ENCODE measurements at regions not wholly inside any gene's neighbourhood (a gene's known extent, or its start where the extent isn't known, plus 50 kb on each side); places are given as distances from the start of the nearest gene placed in this dataset.

DNA sequence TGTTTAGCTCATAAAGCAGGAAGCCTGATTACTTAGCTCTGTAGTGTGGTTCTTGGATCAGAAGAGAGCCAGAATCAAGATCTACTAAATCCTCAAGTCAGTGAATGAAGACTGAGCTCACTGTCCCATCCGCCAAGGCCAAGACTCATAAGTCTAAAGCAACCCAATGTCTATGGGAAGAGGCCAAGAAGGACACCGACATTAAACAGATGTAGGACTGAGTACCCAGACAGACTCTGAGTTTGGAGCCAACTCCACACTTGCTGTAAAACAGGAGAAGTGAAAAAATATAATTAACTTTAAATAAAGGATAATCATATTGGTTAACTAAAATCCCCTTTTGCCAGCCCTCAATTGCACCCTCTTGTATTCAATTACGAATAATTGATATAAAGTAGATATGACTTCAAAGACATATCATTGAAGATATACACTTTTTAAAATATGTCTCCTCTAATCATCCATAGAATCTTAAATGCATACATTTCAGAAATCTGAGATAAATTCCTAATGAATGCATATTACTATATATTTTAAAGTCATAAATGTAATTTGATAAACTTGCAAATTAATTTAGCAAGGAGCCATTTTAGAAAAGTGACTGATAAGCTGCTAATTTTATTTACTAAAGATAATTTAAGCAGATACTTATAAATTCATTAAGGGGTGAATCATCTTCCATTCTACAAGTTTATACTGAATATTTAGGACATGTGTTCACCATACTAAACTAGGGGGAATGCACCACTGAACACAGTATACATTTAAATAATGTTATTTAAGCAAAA, 617.0 kb upstream of the ARID1B start:
- no peak overlapping the region for H3K4me3 ChIP-seq (ENCODE audit: low read depth, low read length)
- TF ChIP-seq, protein P1, sequence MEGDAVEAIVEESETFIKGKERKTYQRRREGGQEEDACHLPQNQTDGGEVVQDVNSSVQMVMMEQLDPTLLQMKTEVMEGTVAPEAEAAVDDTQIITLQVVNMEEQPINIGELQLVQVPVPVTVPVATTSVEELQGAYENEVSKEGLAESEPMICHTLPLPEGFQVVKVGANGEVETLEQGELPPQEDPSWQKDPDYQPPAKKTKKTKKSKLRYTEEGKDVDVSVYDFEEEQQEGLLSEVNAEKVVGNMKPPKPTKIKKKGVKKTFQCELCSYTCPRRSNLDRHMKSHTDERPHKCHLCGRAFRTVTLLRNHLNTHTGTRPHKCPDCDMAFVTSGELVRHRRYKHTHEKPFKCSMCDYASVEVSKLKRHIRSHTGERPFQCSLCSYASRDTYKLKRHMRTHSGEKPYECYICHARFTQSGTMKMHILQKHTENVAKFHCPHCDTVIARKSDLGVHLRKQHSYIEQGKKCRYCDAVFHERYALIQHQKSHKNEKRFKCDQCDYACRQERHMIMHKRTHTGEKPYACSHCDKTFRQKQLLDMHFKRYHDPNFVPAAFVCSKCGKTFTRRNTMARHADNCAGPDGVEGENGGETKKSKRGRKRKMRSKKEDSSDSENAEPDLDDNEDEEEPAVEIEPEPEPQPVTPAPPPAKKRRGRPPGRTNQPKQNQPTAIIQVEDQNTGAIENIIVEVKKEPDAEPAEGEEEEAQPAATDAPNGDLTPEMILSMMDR (IDR thresholded peaks at IDR 0.05; ENCODE audit: borderline replicate concordance, insufficient read depth, low read depth, low read length), result no peak

DNA sequence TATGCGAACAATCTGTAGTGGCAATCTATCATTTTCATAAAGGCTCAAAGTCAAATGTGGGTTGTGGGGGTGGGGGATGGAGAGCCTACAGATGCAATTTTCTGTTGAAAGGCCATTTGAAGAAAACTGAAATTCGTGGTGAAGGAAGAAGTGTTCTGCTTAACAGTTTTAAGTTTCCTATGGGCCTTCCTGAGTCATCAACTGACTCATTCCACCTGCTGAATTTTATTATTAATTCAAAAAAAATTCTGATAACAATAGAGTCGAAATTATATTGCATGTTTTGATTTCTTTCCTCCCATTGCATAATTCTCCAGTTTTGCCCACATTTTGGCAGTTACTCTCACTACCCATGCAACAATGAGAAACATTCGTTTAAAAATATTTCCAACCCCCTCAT, 622.3 kb upstream of the ARID1B start:
- H3K4me3 ChIP-seq (ENCODE audit: low read depth, low read length), result no peak overlapping the region

DNA sequence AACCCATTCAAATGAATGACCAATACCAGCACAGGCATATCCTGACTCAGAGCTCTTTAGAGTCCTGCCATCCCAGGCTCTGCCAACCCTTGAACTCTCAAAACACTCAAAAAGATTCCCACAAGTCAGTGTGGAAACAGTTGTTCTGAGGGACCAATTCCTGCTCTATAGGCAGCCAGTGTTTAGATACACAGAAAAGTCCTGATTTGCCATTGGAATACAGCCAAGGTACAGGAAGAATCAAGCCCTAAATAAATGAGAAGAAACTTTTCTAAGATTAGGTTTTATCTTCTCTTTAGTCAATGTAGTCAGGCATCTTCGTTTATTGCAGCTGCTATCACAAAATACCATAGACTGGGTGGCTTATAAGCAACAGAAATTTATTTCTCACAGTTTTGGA, 626.8 kb upstream of the ARID1B start:
- no peak overlapping the region for H3K4me3 ChIP-seq (ENCODE audit: low read depth, low read length)
- TF ChIP-seq, protein P1 (IDR thresholded peaks at IDR 0.05; ENCODE audit: borderline replicate concordance, insufficient read depth, low read depth, low read length), result no peak

More for the DNA sequence above, 622.3 kb upstream of the ARID1B start:
- TF ChIP-seq, protein P1 (IDR thresholded peaks at IDR 0.05; ENCODE audit: borderline replicate concordance, insufficient read depth, low read depth, low read length), result no peak

DNA sequence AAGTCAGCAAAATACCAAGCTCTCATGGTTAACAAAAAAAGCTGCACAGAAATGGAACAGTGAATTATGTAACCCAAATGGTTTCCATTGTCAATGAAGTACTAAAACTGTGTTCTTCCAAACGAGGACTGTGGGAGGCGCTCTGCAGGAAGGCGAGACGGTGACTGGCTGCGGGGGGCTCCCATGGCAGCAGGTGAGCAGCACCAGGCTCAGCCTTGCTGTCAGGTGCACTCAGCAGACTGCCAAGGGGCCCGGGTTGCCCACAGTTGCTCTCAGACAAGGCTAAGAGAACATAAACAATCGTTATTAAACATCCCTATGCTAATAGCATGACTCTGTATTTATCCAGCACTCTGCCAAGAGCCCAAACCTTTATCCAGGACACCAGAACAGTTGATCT, 630.3 kb upstream of the ARID1B start:
- no peak overlapping the region for H3K4me3 ChIP-seq (ENCODE audit: low read depth, low read length)
- TF ChIP-seq, protein P1 (IDR thresholded peaks at IDR 0.05; ENCODE audit: borderline replicate concordance, insufficient read depth, low read depth, low read length), result no peak

DNA sequence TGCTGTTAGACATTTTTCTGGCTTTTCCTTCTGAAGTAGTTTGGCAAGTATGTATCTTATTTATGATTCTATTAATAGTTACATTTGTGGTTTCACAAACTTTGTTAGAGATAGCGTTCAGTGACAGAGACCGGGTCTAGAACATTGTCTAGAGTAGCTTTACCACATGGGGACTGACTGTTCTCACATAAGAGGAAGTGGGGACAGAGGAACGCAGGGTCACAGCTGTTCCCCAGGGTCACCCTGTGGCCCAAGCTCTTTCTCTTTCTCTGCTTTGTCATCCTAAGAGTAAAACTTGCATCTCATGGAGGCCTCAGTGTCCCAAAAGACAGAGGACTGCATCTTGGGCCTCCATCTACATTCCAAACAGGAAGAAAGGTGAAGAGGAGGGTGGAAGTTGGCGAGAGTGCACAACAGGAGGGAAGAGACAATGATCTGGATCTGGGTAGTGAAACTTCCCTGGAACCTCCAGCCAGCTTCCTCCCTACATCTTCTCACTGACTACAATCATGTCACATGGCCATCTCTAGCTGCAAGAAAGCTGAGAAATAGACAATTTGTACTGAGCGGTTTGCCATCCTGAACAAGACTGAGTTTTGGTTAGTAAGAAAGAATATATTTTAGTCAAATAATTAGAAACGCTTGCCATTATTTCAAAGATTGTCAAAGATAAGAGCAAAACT, 645.8 kb upstream of the ARID1B start:
- no peak overlapping the region for H3K4me3 ChIP-seq (ENCODE audit: low read depth, low read length)

DNA sequence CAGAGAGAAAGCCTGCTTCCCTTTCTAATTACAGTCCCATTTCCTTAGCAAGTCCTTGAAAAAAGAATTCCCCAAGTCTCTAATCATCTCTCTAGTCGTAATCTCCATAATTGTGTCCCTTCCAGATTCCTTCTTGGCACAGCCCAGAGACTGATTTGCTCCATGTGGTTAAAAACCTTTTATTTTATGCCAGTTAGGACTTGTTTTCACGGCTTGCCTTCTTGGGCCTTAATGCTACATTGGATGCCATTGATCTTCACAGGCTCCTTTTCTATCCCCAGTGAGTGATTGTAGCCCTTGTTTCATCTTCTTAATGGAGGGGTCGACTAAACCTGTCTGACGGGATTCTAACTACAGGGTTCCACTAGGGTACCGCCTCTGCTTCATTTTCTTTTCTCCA, 650.6 kb upstream of the ARID1B start:
- no peak overlapping the region for H3K4me3 ChIP-seq (ENCODE audit: low read depth, low read length)
- TF ChIP-seq, protein P1 (IDR thresholded peaks at IDR 0.05; ENCODE audit: borderline replicate concordance, insufficient read depth, low read depth, low read length), result no peak

More for the DNA sequence above, 645.8 kb upstream of the ARID1B start:
- TF ChIP-seq, protein P1 (IDR thresholded peaks at IDR 0.05; ENCODE audit: borderline replicate concordance, insufficient read depth, low read depth, low read length), result no peak

DNA sequence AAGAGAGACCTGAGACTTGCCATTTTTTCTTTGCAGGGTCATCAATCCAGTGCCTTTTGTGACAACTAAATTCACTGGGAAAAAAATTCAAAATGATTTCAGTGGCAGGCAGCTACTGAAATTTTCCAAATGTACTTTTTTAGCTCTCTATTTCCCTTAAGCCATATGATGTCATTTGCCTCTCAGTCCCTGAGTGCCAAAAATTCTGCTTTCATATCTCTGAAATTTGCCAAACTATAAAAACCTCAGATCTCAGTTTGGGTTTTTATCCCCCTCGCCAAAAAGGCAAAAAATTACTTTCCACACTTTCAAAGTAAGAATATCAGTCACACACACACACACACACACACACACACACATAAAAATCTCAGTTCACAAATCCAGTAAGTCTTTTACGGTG, 651.3 kb upstream of the ARID1B start:
- H3K4me3 ChIP-seq (ENCODE audit: low read depth, low read length), result no peak overlapping the region
- TF ChIP-seq, protein P1 (IDR thresholded peaks at IDR 0.05; ENCODE audit: borderline replicate concordance, insufficient read depth, low read depth, low read length), result no peak
